Endothelial cell of umbilical vein (primary cell): ENCODE measurements at regions not wholly inside any gene's neighbourhood (a gene's known extent, or its start where the extent isn't known, plus 50 kb on each side); places are given as distances from the start of the nearest gene placed in this dataset.

Experiments used
- BruUV-seq: library from RNA; stranded (reverse); fragments of 400-500 nt; replicated peaks from 2 replicates; lab custom pipeline; 2021; lab: Mats Ljungman, UMichigan
- CTCF ChIA-PET: fragments of 300-600, 350-600 bp; sonication (Branson Sonifier 250); formaldehyde crosslinking; loops from one replicate; lab custom pipeline; 2021; ENCODE audit warnings: antibody characterized with exemption, inconsistent platforms; lab: Charles Lee
- POLR2A ChIA-PET: fragments of 300-600, 350-600 bp; sonication (Branson Sonifier 250); formaldehyde crosslinking; loops from one replicate; lab custom pipeline; 2021; ENCODE audit warnings: antibody characterized with exemption, inconsistent platforms; lab: Charles Lee
- DNase-seq: peaks from one replicate; pipeline ENCODE4 v3.0.0-alpha.2; 2011; ENCODE audit warnings: low read depth, low spot score
- FAIRE-seq: peaks from 2 replicates; lab custom pipeline; 2011; peaks lifted over from hg19 to GRCh38; lab: Jason Lieb, UNC
- H2AFZ ChIP-seq: 2 replicates; pipeline ENCODE4 v1.6.0; 2012; ENCODE audit warnings: low read depth, low read length, control low read depth, inconsistent platforms
- H3K27ac ChIP-seq: 2 replicates; pipeline ENCODE4 v1.5.1; 2011; ENCODE audit warnings: low read depth, mild to moderate bottlenecking, control low read depth, low read length, moderate library complexity; ENCODE audit not compliant: insufficient read depth
- H3K27me3 ChIP-seq, 2 experiments: 2 replicates each; pipeline versions ENCODE4 v1.6.0 to v1.6.1; 2011; ENCODE audit warnings: low read length in 2 of 2, mixed read lengths in 1 of 2; ENCODE audit not compliant: control insufficient read depth in 2 of 2, insufficient read depth in 2 of 2
- H3K36me3 ChIP-seq, 2 experiments: 2 replicates in 1 of 2; 3 replicates in 1 of 2; pipeline ENCODE4 v1.5.1; 2011; ENCODE audit warnings: low read length in 2 of 2, mild to moderate bottlenecking in 1 of 2, moderate library complexity in 1 of 2; ENCODE audit not compliant: control insufficient read depth in 2 of 2, insufficient read depth in 2 of 2; ENCODE audit errors: extremely low read depth in 1 of 2
- H3K4me1 ChIP-seq: 3 replicates; pipeline ENCODE4 v1.5.1; 2011; ENCODE audit warnings: mild to moderate bottlenecking, low read length; ENCODE audit not compliant: control insufficient read depth, insufficient read depth; ENCODE audit errors: extremely low read depth
- H3K4me2 ChIP-seq: 2 replicates; pipeline ENCODE4 v1.6.1; 2011; ENCODE audit warnings: low read length, control low read depth, mixed read lengths; ENCODE audit not compliant: insufficient read depth
- H3K4me3 ChIP-seq, 3 experiments: fragments of 200-600 bp in 1 of 3; sonication (generic), shearing (Covaris generic) in 1 of 3; replicated peaks in 1 of 3; 2 replicates each; pipeline ENCODE4 v1.5.1; 2011 to 2016; ENCODE audit warnings: control low read depth in 3 of 3, low read length in 3 of 3, mild to moderate bottlenecking in 2 of 3, inconsistent platforms in 1 of 3, low read depth in 1 of 3, moderate library complexity in 1 of 3; ENCODE audit not compliant: insufficient read depth in 1 of 3
- H3K79me2 ChIP-seq: 2 replicates; pipeline ENCODE4 v1.6.0; 2012; ENCODE audit warnings: low read length, inconsistent platforms; ENCODE audit not compliant: control insufficient read depth, insufficient read depth
- H3K9ac ChIP-seq: replicated peaks from 2 replicates; pipeline ENCODE3; 2011; ENCODE audit warnings: low read length, control low read depth; ENCODE audit not compliant: insufficient read depth; ENCODE audit errors: extremely low read depth
- H3K9me1 ChIP-seq: replicated peaks from 3 replicates; pipeline ENCODE4 v1.6.0; 2011; ENCODE audit warnings: mild to moderate bottlenecking, low read length; ENCODE audit not compliant: control insufficient read depth, insufficient read depth; ENCODE audit errors: extremely low read depth
- H3K9me3 ChIP-seq: replicated peaks from 2 replicates; pipeline ENCODE4 v1.5.1; 2012; ENCODE audit warnings: low read length, inconsistent platforms; ENCODE audit not compliant: control insufficient read depth, insufficient read depth
- H4K20me1 ChIP-seq: replicated peaks from 2 replicates; pipeline ENCODE3; 2011; ENCODE audit warnings: mild to moderate bottlenecking, low read length; ENCODE audit not compliant: control insufficient read depth, insufficient read depth; ENCODE audit errors: extremely low read depth
- EZH2 ChIP-seq: IDR thresholded peaks from 2 replicates; pipeline ENCODE4 v1.6.1; 2012; ENCODE audit warnings: borderline replicate concordance, low read depth, mild to moderate bottlenecking, moderate library complexity, low read length, inconsistent platforms; ENCODE audit not compliant: severe bottlenecking
- FOS ChIP-seq: IDR thresholded peaks from 2 replicates; pipeline ENCODE4 v1.6.1; 2011; ENCODE audit warnings: mild to moderate bottlenecking, low read length, moderate library complexity, borderline replicate concordance; ENCODE audit not compliant: insufficient read depth
- GATA2 ChIP-seq: IDR thresholded peaks from 2 replicates; pipeline ENCODE4 v1.7.0; 2011; ENCODE audit warnings: low read depth, mild to moderate bottlenecking, moderate library complexity, mixed read lengths, low read length; ENCODE audit not compliant: insufficient read length, insufficient read depth
- JUN ChIP-seq: IDR thresholded peaks from 2 replicates; pipeline ENCODE4 v1.6.1; 2011; ENCODE audit warnings: borderline replicate concordance, low read depth; ENCODE audit not compliant: insufficient read length, insufficient read depth
- MYC ChIP-seq: IDR thresholded peaks from one replicate; pipeline ENCODE4 v1.6.1; 2011; ENCODE audit warnings: mild to moderate bottlenecking, low read depth, low read length
- POLR2A ChIP-seq: IDR thresholded peaks from 2 replicates; pipeline ENCODE4 v1.6.1; 2012; ENCODE audit warnings: low read depth, mild to moderate bottlenecking, control low read depth, low read length
- POLR2AphosphoS5 ChIP-seq: IDR thresholded peaks from 2 replicates; pipeline ENCODE4 v1.6.1; 2012; ENCODE audit warnings: low read depth, mild to moderate bottlenecking, control low read depth, low read length, moderate library complexity; ENCODE audit not compliant: insufficient read depth
- dilution Hi-C: fragments of 300-500 bp; cut with MboI; formaldehyde crosslinking; loops from one replicate; pipeline ENCODE4 v1.15.0; 2019; ENCODE audit warnings: low sequenced_read_pairs; ENCODE audit not compliant: extremely low pct_ligation_motif_present
- intact Hi-C: fragments of 100-400 bp; cut with micrococcal nuclease; formaldehyde crosslinking; loops from one replicate; pipeline ENCODE4 v1.10.0; 2022
- TF ChIP-seq, protein P1 (sequence below): IDR thresholded peaks from 2 replicates; pipeline ENCODE4 v1.6.1; 2011; ENCODE audit not compliant: insufficient read depth, insufficient read length
- TF ChIP-seq, protein P2 (sequence below), 2 donors: IDR thresholded peaks; 1 replicate in 1 of 2; 2 replicates in 1 of 2; pipeline ENCODE4 v1.5.1; 2011; ENCODE audit warnings: low read length in 2 of 2, mild to moderate bottlenecking in 2 of 2, moderate library complexity in 2 of 2, control low read depth in 1 of 2, inconsistent platforms in 1 of 2, low read depth in 1 of 2; ENCODE audit not compliant: insufficient read depth in 1 of 2; ENCODE audit errors: extremely low read depth in 1 of 2

DNA sequence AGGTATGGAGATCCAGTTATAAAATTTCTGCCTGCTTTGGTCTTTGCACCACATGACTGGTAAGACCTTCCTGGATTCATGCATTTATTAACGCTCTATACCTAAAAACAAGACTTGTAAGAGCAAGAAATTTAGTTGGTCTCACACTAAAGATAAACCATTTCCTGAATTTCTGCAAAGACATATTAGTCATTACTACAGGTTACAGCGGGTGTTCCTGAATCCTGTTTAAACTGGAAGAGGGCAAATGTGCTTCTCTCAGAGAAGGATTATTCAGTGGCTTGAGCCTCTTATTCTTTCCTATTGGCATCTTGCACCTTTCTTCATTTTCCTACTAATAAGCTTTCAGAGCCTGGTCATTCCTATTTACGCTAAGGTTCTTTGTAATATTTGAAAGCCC, 397.6 kb upstream of the TENM3 start:
- intact Hi-C loops (no loop called here), dilution Hi-C loops (no loop called here)
- DNase-seq = no peak
- ChIA-PET POLR2A (no interaction called here), CTCF (no interaction called here)
- no peaks in the 10 kb centered on the region for H3K4me1 ChIP-seq
- H3K36me3 ChIP-seq = no peaks in the 10 kb centered on the region
- H3K4me3 ChIP-seq = no peak overlapping the region
- no peak overlapping the region for H3K9ac ChIP-seq
- H3K9me3 ChIP-seq = no peaks in the 10 kb centered on the region
- no peak overlapping the region for H2AFZ ChIP-seq
- no TSS peak for BruUV-seq
- no peaks in the 10 kb centered on the region for H4K20me1 ChIP-seq
- H3K9me1 ChIP-seq = no peaks in the 10 kb centered on the region
- TF ChIP-seq, protein P1, sequence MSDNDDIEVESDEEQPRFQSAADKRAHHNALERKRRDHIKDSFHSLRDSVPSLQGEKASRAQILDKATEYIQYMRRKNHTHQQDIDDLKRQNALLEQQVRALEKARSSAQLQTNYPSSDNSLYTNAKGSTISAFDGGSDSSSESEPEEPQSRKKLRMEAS = no peak
- no peak for TF ChIP-seq POLR2AphosphoS5
- TF ChIP-seq POLR2A = no peak
- no peak for TF ChIP-seq FOS
- TF ChIP-seq JUN = no peak
- no peak for TF ChIP-seq GATA2
- TF ChIP-seq, protein P2, sequence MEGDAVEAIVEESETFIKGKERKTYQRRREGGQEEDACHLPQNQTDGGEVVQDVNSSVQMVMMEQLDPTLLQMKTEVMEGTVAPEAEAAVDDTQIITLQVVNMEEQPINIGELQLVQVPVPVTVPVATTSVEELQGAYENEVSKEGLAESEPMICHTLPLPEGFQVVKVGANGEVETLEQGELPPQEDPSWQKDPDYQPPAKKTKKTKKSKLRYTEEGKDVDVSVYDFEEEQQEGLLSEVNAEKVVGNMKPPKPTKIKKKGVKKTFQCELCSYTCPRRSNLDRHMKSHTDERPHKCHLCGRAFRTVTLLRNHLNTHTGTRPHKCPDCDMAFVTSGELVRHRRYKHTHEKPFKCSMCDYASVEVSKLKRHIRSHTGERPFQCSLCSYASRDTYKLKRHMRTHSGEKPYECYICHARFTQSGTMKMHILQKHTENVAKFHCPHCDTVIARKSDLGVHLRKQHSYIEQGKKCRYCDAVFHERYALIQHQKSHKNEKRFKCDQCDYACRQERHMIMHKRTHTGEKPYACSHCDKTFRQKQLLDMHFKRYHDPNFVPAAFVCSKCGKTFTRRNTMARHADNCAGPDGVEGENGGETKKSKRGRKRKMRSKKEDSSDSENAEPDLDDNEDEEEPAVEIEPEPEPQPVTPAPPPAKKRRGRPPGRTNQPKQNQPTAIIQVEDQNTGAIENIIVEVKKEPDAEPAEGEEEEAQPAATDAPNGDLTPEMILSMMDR (IDR thresholded peaks at IDR 0.05; ENCODE audit: extremely low read depth in 1 of 2, insufficient read depth in 1 of 2, low read depth in 1 of 2, low read length in 2 of 2) = no peak
- TF ChIP-seq EZH2 = no peak
- TF ChIP-seq MYC = no peak
- no peaks in the 10 kb centered on the region for H3K27me3 ChIP-seq
- no peak overlapping the region for H3K27ac ChIP-seq
- H3K4me2 ChIP-seq = no peak overlapping the region
- no peaks in the 10 kb centered on the region for H3K79me2 ChIP-seq
- no peak for FAIRE-seq
